ENCODE measurements at regions not wholly inside any gene's neighbourhood (a gene's known extent, or its start where the extent isn't known, plus 50 kb on each side); places are given as distances from the start of the nearest gene placed in this dataset.

DNA sequence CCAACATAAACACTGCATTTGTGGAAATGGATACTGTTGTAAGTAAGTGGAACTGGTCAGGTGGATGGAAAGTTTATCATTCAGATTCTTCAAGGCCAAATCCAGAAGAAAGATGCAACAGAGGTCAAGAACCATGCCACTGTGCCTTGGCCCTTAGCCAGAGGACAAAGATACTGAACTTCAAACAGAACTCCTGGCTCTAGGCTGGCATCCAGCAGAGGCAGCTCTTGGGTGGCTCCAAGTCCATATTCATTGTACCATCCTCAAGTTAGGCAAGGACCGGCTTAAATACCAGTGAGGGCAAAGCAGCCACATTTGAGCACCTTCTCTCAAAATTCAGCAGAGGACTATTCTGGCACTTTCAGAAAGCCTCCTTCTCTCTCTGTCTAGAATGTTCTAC is 53.2 kb downstream of the DNAAF9 start:
- TF ChIP-seq EZH2phosphoT487 (IDR thresholded peaks at IDR 0.05; ENCODE audit: borderline replicate concordance, low read depth, low read length): no peak
- TF ChIP-seq, protein P1, sequence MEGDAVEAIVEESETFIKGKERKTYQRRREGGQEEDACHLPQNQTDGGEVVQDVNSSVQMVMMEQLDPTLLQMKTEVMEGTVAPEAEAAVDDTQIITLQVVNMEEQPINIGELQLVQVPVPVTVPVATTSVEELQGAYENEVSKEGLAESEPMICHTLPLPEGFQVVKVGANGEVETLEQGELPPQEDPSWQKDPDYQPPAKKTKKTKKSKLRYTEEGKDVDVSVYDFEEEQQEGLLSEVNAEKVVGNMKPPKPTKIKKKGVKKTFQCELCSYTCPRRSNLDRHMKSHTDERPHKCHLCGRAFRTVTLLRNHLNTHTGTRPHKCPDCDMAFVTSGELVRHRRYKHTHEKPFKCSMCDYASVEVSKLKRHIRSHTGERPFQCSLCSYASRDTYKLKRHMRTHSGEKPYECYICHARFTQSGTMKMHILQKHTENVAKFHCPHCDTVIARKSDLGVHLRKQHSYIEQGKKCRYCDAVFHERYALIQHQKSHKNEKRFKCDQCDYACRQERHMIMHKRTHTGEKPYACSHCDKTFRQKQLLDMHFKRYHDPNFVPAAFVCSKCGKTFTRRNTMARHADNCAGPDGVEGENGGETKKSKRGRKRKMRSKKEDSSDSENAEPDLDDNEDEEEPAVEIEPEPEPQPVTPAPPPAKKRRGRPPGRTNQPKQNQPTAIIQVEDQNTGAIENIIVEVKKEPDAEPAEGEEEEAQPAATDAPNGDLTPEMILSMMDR (conservative IDR thresholded peaks at IDR 0.05; ENCODE audit: low read length): no peak

Measured in OCI-LY7 (cell line).